Germinal center (tissue), 1 donor: ENCODE measurements at regions not wholly inside any gene's neighbourhood (a gene's known extent, or its start where the extent isn't known, plus 50 kb on each side); places are given as distances from the start of the nearest gene placed in this dataset.
"Not testable (repeated sequence)": the region's sequence is repeated elsewhere in the genome, so short reads cannot be mapped to it uniquely, and the experiment has no call there.

ENCODE experiments used
- DNase-seq: peaks from one replicate; pipeline ENCODE4 v3.0.0; 2012; ENCODE audit warnings: mixed read lengths, low spot score

- DNase-seq = no peak
These were observed 109.6 kb upstream of the ALKAL2 start for GRCh38 chr2:397521-397920.

- DNase-seq = no peak
These were observed 109.0 kb upstream of the ALKAL2 start for GRCh38 chr2:396903-397302.

GRCh38 chr2:395886-396285, 108.0 kb upstream of the ALKAL2 start:
- no peak for DNase-seq

GRCh38 chr2:393711-394696, 106.1 kb upstream of the ALKAL2 start:
- DNase-seq = peak; percentile 20

- no peak for DNase-seq
These were observed 105.0 kb upstream of the ALKAL2 start for GRCh38 chr2:392926-393280.

- no peak for DNase-seq
These were observed 104.5 kb upstream of the ALKAL2 start for GRCh38 chr2:392181-392925.

GRCh38 chr2:391696-392095, 103.8 kb upstream of the ALKAL2 start:
- DNase-seq = no peak

GRCh38 chr2:390959-391358, 103.1 kb upstream of the ALKAL2 start:
- DNase-seq = no peak

GRCh38 chr2:389985-390384, 102.1 kb upstream of the ALKAL2 start:
- not testable (repeated sequence) for DNase-seq

GRCh38 chr2:388752-389151, 100.9 kb upstream of the ALKAL2 start:
- not testable (repeated sequence) for DNase-seq

GRCh38 chr2:387980-388421, 100.1 kb upstream of the ALKAL2 start:
- no peak for DNase-seq

GRCh38 chr2:386406-387103, 98.7 kb upstream of the ALKAL2 start:
- no peak for DNase-seq

- no peak for DNase-seq
These were observed 97.9 kb upstream of the ALKAL2 start for GRCh38 chr2:385785-386184.

GRCh38 chr2:385061-385460, 97.2 kb upstream of the ALKAL2 start:
- DNase-seq = no peak

- DNase-seq = peak; percentile 25
These were observed 96.0 kb upstream of the ALKAL2 start for GRCh38 chr2:383888-384287.

- no peak for DNase-seq
These were observed 95.3 kb upstream of the ALKAL2 start for GRCh38 chr2:383178-383577.

GRCh38 chr2:382728-383022, 94.8 kb upstream of the ALKAL2 start:
- no peak for DNase-seq

GRCh38 chr2:381941-382727, 94.2 kb upstream of the ALKAL2 start:
- no peak for DNase-seq

GRCh38 chr2:381181-381580, 93.3 kb upstream of the ALKAL2 start:
- DNase-seq = no peak

- no peak for DNase-seq
These were observed 92.9 kb upstream of the ALKAL2 start for GRCh38 chr2:380772-381171.

GRCh38 chr2:380221-380620, 92.3 kb upstream of the ALKAL2 start:
- DNase-seq = no peak

- DNase-seq = no peak
These were observed 91.9 kb upstream of the ALKAL2 start for GRCh38 chr2:379778-380177.
